IMR-90 (cell line): ENCODE measurements at regions not wholly inside any gene's neighbourhood (a gene's known extent, or its start where the extent isn't known, plus 50 kb on each side); places are given as distances from the start of the nearest gene placed in this dataset.

Experiments
- ATAC-seq: fragments of 200-7000 bp; cut with Tn5 transposase; 2 replicates; pipeline ENCODE4 v1.9.1; 2020; ENCODE audit warnings: low read depth, mild to moderate bottlenecking, moderate library complexity
- BruUV-seq: library from RNA; stranded (reverse); fragments of 400-500 nt; replicated peaks from 2 replicates; lab custom pipeline; 2021; lab: Mats Ljungman, UMichigan
- CTCF ChIA-PET: fragments of 300-600 bp; formaldehyde crosslinking; extraction: SDS; loops from one replicate; lab custom pipeline; 2021; ENCODE audit warnings: antibody characterized with exemption; lab: Yijun Ruan, JAX
- POLR2A ChIA-PET: fragments of 300-600 bp; sonication (Branson Sonifier 250); formaldehyde crosslinking; loops from one replicate; lab custom pipeline; 2022; ENCODE audit warnings: antibody characterized with exemption; ENCODE audit not compliant: unreplicated experiment; lab: Charles Lee
- DNase-seq: peaks from one replicate; pipeline ENCODE4 v3.0.0; 2013
- H2AFZ ChIP-seq: replicated peaks from 2 replicates; pipeline ENCODE3; 2013; ENCODE audit warnings: low read length, mild to moderate bottlenecking; ENCODE audit not compliant: poor library complexity
- H2AK5ac ChIP-seq: 2 replicates; pipeline ENCODE4 v1.6.1; 2013; ENCODE audit warnings: low read depth, low read length, inconsistent platforms
- H2AK9ac ChIP-seq: replicated peaks from 2 replicates; pipeline ENCODE3; 2013; ENCODE audit warnings: mild to moderate bottlenecking, low read depth, low read length, moderate library complexity; ENCODE audit not compliant: poor library complexity
- H2BK120ac ChIP-seq: 2 replicates; pipeline ENCODE4 v1.6.1; 2013; ENCODE audit warnings: low read depth, low read length, inconsistent platforms
- H2BK15ac ChIP-seq: 3 replicates; pipeline ENCODE4 v1.6.1; 2013; ENCODE audit warnings: low read depth, low read length, inconsistent platforms
- H2BK20ac ChIP-seq: 2 replicates; pipeline ENCODE4 v1.6.1; 2013; ENCODE audit warnings: low read depth, mild to moderate bottlenecking, inconsistent platforms, low read length, moderate library complexity
- H2BK5ac ChIP-seq: 2 replicates; pipeline ENCODE4 v1.6.1; 2013; ENCODE audit warnings: mild to moderate bottlenecking, low read depth, low read length, inconsistent platforms; ENCODE audit not compliant: poor library complexity, severe bottlenecking
- H3K14ac ChIP-seq: replicated peaks from 2 replicates; pipeline ENCODE4 v1.6.1; 2013; ENCODE audit warnings: low read depth, low read length, inconsistent platforms
- H3K18ac ChIP-seq: 2 replicates; pipeline ENCODE4 v1.6.1; 2013; ENCODE audit warnings: low read depth, low read length, control low read depth
- H3K23ac ChIP-seq: 2 replicates; pipeline ENCODE4 v1.6.1; 2013; ENCODE audit warnings: low read depth, low read length, inconsistent platforms
- H3K27ac ChIP-seq: 2 replicates; pipeline ENCODE4 v1.5.1; 2013; ENCODE audit warnings: mild to moderate bottlenecking, control low read depth, low read length; ENCODE audit not compliant: insufficient read depth
- H3K27me3 ChIP-seq: 2 replicates; pipeline ENCODE4 v1.6.1; 2013; ENCODE audit warnings: low read length; ENCODE audit not compliant: control insufficient read depth, insufficient read depth
- H3K36me3 ChIP-seq: 2 replicates; pipeline ENCODE4 v1.6.1; 2013; ENCODE audit warnings: low read length, mixed read lengths; ENCODE audit not compliant: control insufficient read depth, insufficient read depth
- H3K4ac ChIP-seq: 2 replicates; pipeline ENCODE4 v1.6.1; 2013; ENCODE audit warnings: low read depth, low read length, inconsistent platforms
- H3K4me1 ChIP-seq: 2 replicates; pipeline ENCODE4 v1.6.1; 2013; ENCODE audit warnings: low read length, mixed read lengths; ENCODE audit not compliant: control insufficient read depth, insufficient read depth
- H3K4me2 ChIP-seq: 2 replicates; pipeline ENCODE4 v1.6.1; 2013; ENCODE audit warnings: low read depth, mild to moderate bottlenecking, control low read depth, low read length, moderate library complexity
- H3K4me3 ChIP-seq: 2 replicates; pipeline ENCODE4 v1.5.1; 2013; ENCODE audit warnings: low read depth, mild to moderate bottlenecking, control low read depth, low read length, moderate library complexity; ENCODE audit not compliant: insufficient read depth
- H3K56ac ChIP-seq: 2 replicates; pipeline ENCODE4 v1.6.1; 2013; ENCODE audit warnings: low read length, inconsistent platforms; ENCODE audit not compliant: insufficient read depth; ENCODE audit errors: extremely low read depth
- H3K79me1 ChIP-seq, 2 experiments: 2 replicates each; pipeline ENCODE4 v1.6.1; 2013; ENCODE audit warnings: low read length in 2 of 2, inconsistent platforms in 1 of 2, low read depth in 1 of 2
- H3K9ac ChIP-seq: 2 replicates; pipeline ENCODE4 v1.6.1; 2013; ENCODE audit warnings: low read depth, low read length, control low read depth
- H3K9me1 ChIP-seq: 2 replicates; pipeline ENCODE4 v1.6.1; 2013; ENCODE audit warnings: low read length, inconsistent platforms; ENCODE audit not compliant: insufficient read depth
- H3K9me3 ChIP-seq: 2 replicates; pipeline ENCODE4 v1.6.1; 2013; ENCODE audit warnings: low read length; ENCODE audit not compliant: control insufficient read depth, insufficient read depth
- H4K20me1 ChIP-seq: 2 replicates; pipeline ENCODE4 v1.6.1; 2013; ENCODE audit warnings: low read length, inconsistent platforms; ENCODE audit not compliant: insufficient read depth
- H4K5ac ChIP-seq: 2 replicates; pipeline ENCODE4 v1.6.1; 2013; ENCODE audit warnings: mild to moderate bottlenecking, low read depth, low read length, control low read depth
- H4K8ac ChIP-seq, 2 experiments: 2 replicates each; pipeline ENCODE4 v1.6.1; 2013; ENCODE audit warnings: low read depth in 2 of 2, low read length in 2 of 2, control low read depth in 1 of 2, inconsistent platforms in 1 of 2
- H4K91ac ChIP-seq: 2 replicates; pipeline ENCODE4 v1.6.1; 2013; ENCODE audit warnings: low read depth, low read length, inconsistent platforms; ENCODE audit not compliant: insufficient read depth
- CEBPB ChIP-seq: IDR thresholded peaks from 2 replicates; pipeline ENCODE4 v1.6.1; 2012; ENCODE audit warnings: low read depth, low read length, improper control_type of control experiment
- RAD21 ChIP-seq: IDR thresholded peaks from 2 replicates; pipeline ENCODE4 v1.6.1; 2012; ENCODE audit warnings: low read length, improper control_type of control experiment
- USF2 ChIP-seq: fragments of 150-350 bp; IDR thresholded peaks from 2 replicates; pipeline ENCODE4 v1.6.1; 2017; ENCODE audit warnings: mild to moderate bottlenecking, antibody characterized with exemption, low read length, low read depth
- WGBS, 2 experiments: methylation state at CpG; one replicate each; pipeline versions ENCODE4 v1.1.5 to v1.1.7; 2013; ENCODE audit warnings: missing lambda C conversion rate in 2 of 2; ENCODE audit not compliant: insufficient read length in 1 of 2; ENCODE audit errors: extremely low coverage in 2 of 2; 5-methylcytosine and 5-hydroxymethylcytosine counted together
- dilution Hi-C: fragments of 300-500 bp; cut with HindIII; formaldehyde crosslinking; loops from one replicate; pipeline ENCODE4 v1.14.3; 2018; ENCODE audit warnings: low sequenced_read_pairs; ENCODE audit not compliant: unreplicated experiment
- in situ Hi-C: fragments of 300-500 bp; cut with MboI; formaldehyde crosslinking; loops from 3 replicates; pipeline ENCODE4 v1.14.3; 2019; ENCODE audit warnings: low sequenced_read_pairs, inconsistent platforms, mixed read lengths
- intact Hi-C: fragments of 100-400 bp; cut with micrococcal nuclease; formaldehyde crosslinking; loops from 2 replicates; pipeline ENCODE4 v1.10.0; 2022

- POLR2A ChIA-PET = no interaction called here
- H3K18ac ChIP-seq = no peak overlapping the region; the same call in 1 of the 2 replicates
- H3K4me3 ChIP-seq = no peak overlapping the region
- no peak overlapping the region for H2BK5ac ChIP-seq
- no peak overlapping the region for H3K27ac ChIP-seq
- no peaks in the 10 kb centered on the region for H4K20me1 ChIP-seq
- TF ChIP-seq USF2 = 0 out of 2 replicates have a peak, but pooled peaks have one; percentile 5
- TF ChIP-seq RAD21 = no peak
- TF ChIP-seq CEBPB = no peak
- peak overlapping the region; percentile 35 for H2AFZ ChIP-seq
- BruUV-seq = no TSS peak
- H2AK9ac ChIP-seq = no peak overlapping the region
- CTCF ChIA-PET = no interaction called here
- peak overlapping the region; percentile 3; the same call in 1 of the 2 replicates for H3K4me2 ChIP-seq
- no peak overlapping the region for H4K91ac ChIP-seq
- H3K79me1 ChIP-seq = no peaks in the 10 kb centered on the region
- dilution Hi-C loops = no loop called here
- peak overlapping the region; percentile 73 for H3K14ac ChIP-seq
- no peak overlapping the region for H3K23ac ChIP-seq
- in situ Hi-C loops = no loop called here
- WGBS, 2 experiments = 86% methylated on average over 4 of the region's 9 CpGs; no CpG with 5 or more reads in 1 of the 2 experiments
- DNase-seq (peak; percentile 49), ATAC-seq (peak; percentile 24; the same call in 1 of the 2 replicates)
- peak overlapping the region in 1 of 2 experiments; percentile 63; a peak in 1 of 4 replicates for H4K8ac ChIP-seq
- H3K27me3 ChIP-seq = no peaks in the 10 kb centered on the region
- H3K9me1 ChIP-seq = peaks cover 5% of the 10 kb centered on the region; the same call in 1 of the 2 replicates
- H4K5ac ChIP-seq = no peak overlapping the region
- H2BK120ac ChIP-seq = peak overlapping the region; percentile 43; the same call in 1 of the 2 replicates
- peak overlapping the region; percentile 46; the same call in 1 of the 2 replicates for H2BK20ac ChIP-seq
- H3K56ac ChIP-seq = no peak overlapping the region
- H3K9ac ChIP-seq = no peak overlapping the region
- H3K9me3 ChIP-seq = no peaks in the 10 kb centered on the region
- peak overlapping the region; percentile 68; the same call in 1 of the 2 replicates for H3K4ac ChIP-seq
- no peaks in the 10 kb centered on the region for H3K36me3 ChIP-seq
- peaks cover 4% of the 10 kb centered on the region for H3K4me1 ChIP-seq
- intact Hi-C loops = no loop called here
- peak overlapping the region; percentile 61; the same call in 1 of the 2 replicates for H2AK5ac ChIP-seq
- peak overlapping the region; percentile 69; the same call in 1 of the 3 replicates for H2BK15ac ChIP-seq
These were observed 269.4 kb upstream of the PTGER4 start for GRCh38 chr5:40410231-40410861.
